ENCODE measurements at regions not wholly inside any gene's neighbourhood (a gene's known extent, or its start where the extent isn't known, plus 50 kb on each side); places are given as distances from the start of the nearest gene placed in this dataset.

- H3K27ac Mint-ChIP-seq: peak overlapping the region; percentile 94
- peak; percentile 72 for DNase-seq (ENCODE audit: low spot score)
- no peak overlapping the region for H3K27ac ChIP-seq
These were observed 160.0 kb downstream of the C9orf152 start for GRCh38 chr9:110047955-110048402.

DNA sequence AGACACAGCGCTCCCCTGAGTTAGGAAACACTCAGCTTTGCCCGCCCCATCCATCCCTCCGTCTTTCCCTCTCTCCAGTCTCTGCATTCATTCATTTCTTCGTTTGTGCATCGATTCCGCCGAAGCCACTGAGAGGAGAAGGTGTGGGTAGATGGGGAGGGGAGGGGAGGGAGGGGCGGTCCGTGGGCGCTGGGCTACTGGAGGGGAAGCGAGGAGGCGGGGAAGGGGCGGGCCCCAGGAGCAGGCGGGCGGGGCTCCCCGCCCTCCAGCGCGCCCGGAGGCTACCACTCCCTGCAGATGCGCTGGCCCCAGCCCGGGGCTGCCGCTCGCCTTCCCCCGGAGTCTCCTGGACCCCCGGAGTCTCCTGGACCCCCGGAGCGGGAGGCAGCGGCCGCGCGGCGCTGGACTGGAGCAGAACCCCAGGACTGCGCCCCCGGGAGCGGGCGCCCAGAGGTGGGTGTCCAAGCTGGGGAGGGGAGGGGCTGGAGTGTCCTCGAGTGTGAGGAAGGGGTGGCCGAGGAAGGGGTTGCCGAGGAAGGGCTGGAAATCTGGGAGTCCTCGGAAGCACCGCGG is 159.5 kb downstream of the C9orf152 start:
- Mint-ChIP-seq H3K36me3 (peaks cover 12% of the 10 kb centered on the region), H3K27ac (peak overlapping the region; percentile 94), H3K4me3 (peak overlapping the region; percentile 93), H3K27me3 (ENCODE audit: insufficient read depth, low read depth) (peaks cover 7% of the 10 kb centered on the region), H3K9me3 (peaks cover 1% of the 10 kb centered on the region), H3K4me1 (peaks cover 35% of the 10 kb centered on the region)
- Histone ChIP-seq H3K4me2 (peak overlapping the region; percentile 83), H3K79me2 (ENCODE audit: low read depth) (peaks cover 40% of the 10 kb centered on the region), H2AFZ (replicated peaks) (peak overlapping the region; percentile 93), H4K20me1 (ENCODE audit: low read depth) (peaks cover 18% of the 10 kb centered on the region), H3K27ac (no peak overlapping the region), H3K4me3 (peak overlapping the region; percentile 78), H3K9ac (peak overlapping the region; percentile 22), H3K4me1 (peaks cover 18% of the 10 kb centered on the region), H3K36me3 (no peaks in the 10 kb centered on the region), H3F3A (ENCODE audit: low read depth) (peaks cover 27% of the 10 kb centered on the region), H3K27me3 (peaks cover 24% of the 10 kb centered on the region), H3K9me3 (ENCODE audit: low read depth) (no peaks in the 10 kb centered on the region)
- no peak for TF ChIP-seq EZH2 (IDR thresholded peaks at IDR 0.05)
- TF ChIP-seq, protein P1, sequence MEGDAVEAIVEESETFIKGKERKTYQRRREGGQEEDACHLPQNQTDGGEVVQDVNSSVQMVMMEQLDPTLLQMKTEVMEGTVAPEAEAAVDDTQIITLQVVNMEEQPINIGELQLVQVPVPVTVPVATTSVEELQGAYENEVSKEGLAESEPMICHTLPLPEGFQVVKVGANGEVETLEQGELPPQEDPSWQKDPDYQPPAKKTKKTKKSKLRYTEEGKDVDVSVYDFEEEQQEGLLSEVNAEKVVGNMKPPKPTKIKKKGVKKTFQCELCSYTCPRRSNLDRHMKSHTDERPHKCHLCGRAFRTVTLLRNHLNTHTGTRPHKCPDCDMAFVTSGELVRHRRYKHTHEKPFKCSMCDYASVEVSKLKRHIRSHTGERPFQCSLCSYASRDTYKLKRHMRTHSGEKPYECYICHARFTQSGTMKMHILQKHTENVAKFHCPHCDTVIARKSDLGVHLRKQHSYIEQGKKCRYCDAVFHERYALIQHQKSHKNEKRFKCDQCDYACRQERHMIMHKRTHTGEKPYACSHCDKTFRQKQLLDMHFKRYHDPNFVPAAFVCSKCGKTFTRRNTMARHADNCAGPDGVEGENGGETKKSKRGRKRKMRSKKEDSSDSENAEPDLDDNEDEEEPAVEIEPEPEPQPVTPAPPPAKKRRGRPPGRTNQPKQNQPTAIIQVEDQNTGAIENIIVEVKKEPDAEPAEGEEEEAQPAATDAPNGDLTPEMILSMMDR (IDR thresholded peaks at IDR 0.05): no peak
- DNase-seq (ENCODE audit: low spot score): peak; percentile 89

More at GRCh38 chr9:110047955-110048402, 160.0 kb downstream of the C9orf152 start:
- peaks cover 24% of the 10 kb centered on the region for H3K27me3 ChIP-seq
- Mint-ChIP-seq H3K9me3 (no peaks in the 10 kb centered on the region), H3K36me3 (peaks cover 11% of the 10 kb centered on the region), H3K4me3 (peak overlapping the region; percentile 93), H3K4me1 (peaks cover 35% of the 10 kb centered on the region), H3K27me3 (ENCODE audit: insufficient read depth, low read depth) (peaks cover 6% of the 10 kb centered on the region)
- no peaks in the 10 kb centered on the region for H3K36me3 ChIP-seq
- H3K79me2 ChIP-seq (ENCODE audit: low read depth): peaks cover 36% of the 10 kb centered on the region
- H2AFZ ChIP-seq (replicated peaks): peak overlapping the region; percentile 93
- H3K9ac ChIP-seq: no peak overlapping the region
- H3K4me1 ChIP-seq: peaks cover 18% of the 10 kb centered on the region
- H3K4me3 ChIP-seq: peak overlapping the region; percentile 78
- no peaks in the 10 kb centered on the region for H3K9me3 ChIP-seq (ENCODE audit: low read depth)
- peaks cover 17% of the 10 kb centered on the region for H4K20me1 ChIP-seq (ENCODE audit: low read depth)
- H3K4me2 ChIP-seq: peak overlapping the region; percentile 83
- peaks cover 27% of the 10 kb centered on the region for H3F3A ChIP-seq (ENCODE audit: low read depth)
- TF ChIP-seq, protein P1 (IDR thresholded peaks at IDR 0.05): no peak
- no peak for TF ChIP-seq EZH2phosphoT487 (IDR thresholded peaks at IDR 0.05)
- no peak for TF ChIP-seq EZH2 (IDR thresholded peaks at IDR 0.05)

DNA sequence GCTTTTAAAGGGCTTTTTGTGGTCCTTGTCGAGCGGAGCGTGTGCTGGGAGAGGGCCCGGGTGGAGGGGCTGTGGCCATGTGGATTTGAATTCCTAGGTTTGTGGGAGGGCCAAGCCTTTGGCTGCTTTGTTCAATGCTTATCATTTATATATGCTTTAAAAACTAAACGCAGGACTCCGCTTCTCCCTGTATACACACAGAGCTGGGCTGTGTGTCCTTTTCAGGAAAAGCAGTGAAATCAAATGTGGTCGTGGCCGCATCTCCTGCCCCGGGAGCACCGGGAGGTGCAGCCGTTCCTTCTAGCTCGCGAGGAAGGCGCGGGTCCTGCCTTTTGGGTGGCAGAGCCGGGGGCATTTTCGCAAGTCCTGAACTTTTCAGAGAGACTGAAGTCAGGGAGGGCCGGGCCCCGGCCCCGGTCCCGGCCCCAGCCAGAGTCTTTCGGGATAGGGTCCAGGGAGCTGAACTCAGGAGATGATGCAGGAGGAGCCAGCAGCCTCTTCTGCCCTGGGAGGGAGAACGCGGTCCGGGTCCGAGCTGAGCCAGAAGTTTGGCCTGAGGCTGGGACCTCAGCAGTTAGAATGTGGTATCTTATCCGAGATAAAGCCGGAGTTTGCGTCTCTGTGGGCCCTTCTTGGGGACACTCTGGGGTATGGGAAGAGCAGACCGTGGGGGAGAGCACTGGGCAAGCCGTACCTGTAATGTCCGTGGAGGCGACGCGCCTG is 158.8 kb downstream of the C9orf152 start:
- no peak overlapping the region for H3K27ac ChIP-seq
- peaks cover 9% of the 10 kb centered on the region for H3K27me3 Mint-ChIP-seq (ENCODE audit: insufficient read depth, low read depth)
- H3K4me1 ChIP-seq: peaks cover 18% of the 10 kb centered on the region
- TF ChIP-seq EZH2 (IDR thresholded peaks at IDR 0.05) (no peak), EZH2phosphoT487 (IDR thresholded peaks at IDR 0.05) (no peak)
- TF ChIP-seq, protein P1 (IDR thresholded peaks at IDR 0.05): no peak
- H3K4me3 Mint-ChIP-seq: peak overlapping the region; percentile 93
- H3K4me2 ChIP-seq: peak overlapping the region; percentile 83
- H4K20me1 ChIP-seq (ENCODE audit: low read depth): peaks cover 23% of the 10 kb centered on the region
- peak overlapping the region; percentile 78 for H3K4me3 ChIP-seq
- peak overlapping the region; percentile 93 for H3K27ac Mint-ChIP-seq
- H3K4me1 Mint-ChIP-seq: peaks cover 38% of the 10 kb centered on the region
- H3K9me3 ChIP-seq (ENCODE audit: low read depth): no peaks in the 10 kb centered on the region
- DNase-seq (ENCODE audit: low spot score): peak; percentile 38
- H2AFZ ChIP-seq (replicated peaks): peak overlapping the region; percentile 65
- H3K79me2 ChIP-seq (ENCODE audit: low read depth): peaks cover 46% of the 10 kb centered on the region
- H3K9ac ChIP-seq: peak overlapping the region; percentile 22
- H3K36me3 Mint-ChIP-seq: peaks cover 16% of the 10 kb centered on the region
- H3F3A ChIP-seq (ENCODE audit: low read depth): peaks cover 27% of the 10 kb centered on the region
- H3K27me3 ChIP-seq: peaks cover 24% of the 10 kb centered on the region
- H3K9me3 Mint-ChIP-seq: peaks cover 4% of the 10 kb centered on the region
- H3K36me3 ChIP-seq: no peaks in the 10 kb centered on the region
